IMR-90 (cell line): ENCODE measurements at regions not wholly inside any gene's neighbourhood (a gene's known extent, or its start where the extent isn't known, plus 50 kb on each side); places are given as distances from the start of the nearest gene placed in this dataset.

Experiments
- BHLHE40 ChIP-seq: fragments of 150-350 bp; IDR thresholded peaks from 2 replicates; pipeline ENCODE4 v1.6.1; 2016; ENCODE audit warnings: mild to moderate bottlenecking, low read depth, low read length
- CEBPB ChIP-seq: IDR thresholded peaks from 2 replicates; pipeline ENCODE4 v1.6.1; 2012; ENCODE audit warnings: low read depth, low read length, improper control_type of control experiment
- FOS ChIP-seq: fragments of 150-350 bp; IDR thresholded peaks from 2 replicates; pipeline ENCODE4 v1.6.1; 2016; ENCODE audit warnings: low read depth, low read length
- MAFK ChIP-seq: IDR thresholded peaks from 2 replicates; pipeline ENCODE4 v1.6.1; 2012; ENCODE audit warnings: low read depth, low read length, improper control_type of control experiment
- MAZ ChIP-seq: IDR thresholded peaks from 2 replicates; pipeline ENCODE4 v1.6.1; 2012; ENCODE audit warnings: low read depth, mild to moderate bottlenecking, low read length, improper control_type of control experiment, moderate library complexity, borderline replicate concordance
- MXI1 ChIP-seq: IDR thresholded peaks from 2 replicates; pipeline ENCODE4 v1.6.1; 2012; ENCODE audit warnings: low read depth, mild to moderate bottlenecking, low read length, moderate library complexity, borderline replicate concordance
- POLR2A ChIP-seq: IDR thresholded peaks from 2 replicates; pipeline ENCODE4 v1.6.1; 2012; ENCODE audit warnings: mild to moderate bottlenecking, low read depth, low read length
- RAD21 ChIP-seq: IDR thresholded peaks from 2 replicates; pipeline ENCODE4 v1.6.1; 2012; ENCODE audit warnings: low read length, improper control_type of control experiment
- TF ChIP-seq, protein P1 (sequence below): conservative IDR thresholded peaks from 2 replicates; pipeline ENCODE4 v1.5.1; 2012; ENCODE audit warnings: mild to moderate bottlenecking, low read depth, low read length, improper control_type of control experiment

DNA sequence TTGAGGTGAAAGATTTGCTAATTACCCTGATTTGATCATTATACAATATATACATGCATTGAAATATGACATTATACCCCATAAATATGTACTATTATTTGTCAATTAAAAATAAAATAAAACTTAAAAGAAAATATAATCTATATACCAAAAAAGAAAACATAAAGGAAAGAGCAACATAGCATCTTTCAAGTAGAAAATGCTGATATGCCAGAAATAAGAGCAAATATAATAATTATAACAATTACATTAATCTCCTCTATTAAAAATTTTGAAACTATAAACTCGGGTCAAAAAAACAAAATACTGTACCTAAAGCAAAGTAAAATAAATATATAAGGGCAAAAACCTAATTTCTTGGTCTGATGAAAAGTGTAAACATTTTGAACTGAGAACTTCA lies 209.3 kb upstream of the PDE1C start:
- TF ChIP-seq, protein P1, sequence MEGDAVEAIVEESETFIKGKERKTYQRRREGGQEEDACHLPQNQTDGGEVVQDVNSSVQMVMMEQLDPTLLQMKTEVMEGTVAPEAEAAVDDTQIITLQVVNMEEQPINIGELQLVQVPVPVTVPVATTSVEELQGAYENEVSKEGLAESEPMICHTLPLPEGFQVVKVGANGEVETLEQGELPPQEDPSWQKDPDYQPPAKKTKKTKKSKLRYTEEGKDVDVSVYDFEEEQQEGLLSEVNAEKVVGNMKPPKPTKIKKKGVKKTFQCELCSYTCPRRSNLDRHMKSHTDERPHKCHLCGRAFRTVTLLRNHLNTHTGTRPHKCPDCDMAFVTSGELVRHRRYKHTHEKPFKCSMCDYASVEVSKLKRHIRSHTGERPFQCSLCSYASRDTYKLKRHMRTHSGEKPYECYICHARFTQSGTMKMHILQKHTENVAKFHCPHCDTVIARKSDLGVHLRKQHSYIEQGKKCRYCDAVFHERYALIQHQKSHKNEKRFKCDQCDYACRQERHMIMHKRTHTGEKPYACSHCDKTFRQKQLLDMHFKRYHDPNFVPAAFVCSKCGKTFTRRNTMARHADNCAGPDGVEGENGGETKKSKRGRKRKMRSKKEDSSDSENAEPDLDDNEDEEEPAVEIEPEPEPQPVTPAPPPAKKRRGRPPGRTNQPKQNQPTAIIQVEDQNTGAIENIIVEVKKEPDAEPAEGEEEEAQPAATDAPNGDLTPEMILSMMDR: no peak
- TF ChIP-seq MAZ (no peak), BHLHE40 (no peak), POLR2A (no peak), MXI1 (no peak), RAD21 (no peak), FOS (no peak), CEBPB (no peak), MAFK (no peak)
